CD14-positive monocyte (primary cell): ENCODE measurements at regions not wholly inside any gene's neighbourhood (a gene's known extent, or its start where the extent isn't known, plus 50 kb on each side); places are given as distances from the start of the nearest gene placed in this dataset.

ENCODE experiments used
- DNase-seq, 3 donors: peaks; one replicate each; pipeline ENCODE4 v3.0.0-alpha.2; 2011 to 2022
- H2AFZ ChIP-seq: 2 replicates; pipeline ENCODE4 v1.6.0; 2012; ENCODE audit warnings: mild to moderate bottlenecking, low read depth, low read length, inconsistent platforms; ENCODE audit not compliant: insufficient read depth, poor library complexity, severe bottlenecking
- H3K27ac ChIP-seq, 2 donors: 1 replicate in 1 of 2; 2 replicates in 1 of 2; pipeline ENCODE4 v1.5.1; 2012 to 2013; ENCODE audit warnings: low read length in 2 of 2, control low read depth in 1 of 2, inconsistent platforms in 1 of 2, low read depth in 1 of 2, mild to moderate bottlenecking in 1 of 2
- H3K27me3 ChIP-seq, 2 donors: one replicate each; pipeline versions ENCODE4 v1.6.0 to v1.6.1; 2011 to 2013; ENCODE audit warnings: low read length in 2 of 2; ENCODE audit not compliant: control insufficient read depth in 2 of 2, insufficient read depth in 2 of 2
- H3K36me3 ChIP-seq, 2 donors: replicated peaks in 1 of 2; 1 replicate in 1 of 2; 2 replicates in 1 of 2; pipeline versions ENCODE4 v1.5.1 to v1.6.1; 2012 to 2013; ENCODE audit warnings: low read length in 2 of 2, control low read depth in 1 of 2, inconsistent platforms in 1 of 2, mild to moderate bottlenecking in 1 of 2; ENCODE audit not compliant: insufficient read depth in 2 of 2, control insufficient read depth in 1 of 2
- H3K4me1 ChIP-seq, 2 donors: 1 replicate in 1 of 2; 2 replicates in 1 of 2; pipeline versions ENCODE4 v1.5.1 to v1.6.1; 2012 to 2013; ENCODE audit warnings: low read length in 2 of 2, control low read depth in 1 of 2, inconsistent platforms in 1 of 2, mild to moderate bottlenecking in 1 of 2, moderate library complexity in 1 of 2; ENCODE audit not compliant: insufficient read depth in 2 of 2, control insufficient read depth in 1 of 2
- H3K4me2 ChIP-seq: replicated peaks from 2 replicates; pipeline ENCODE3; 2012; ENCODE audit warnings: low read length, moderate library complexity, mild to moderate bottlenecking; ENCODE audit not compliant: poor library complexity, severe bottlenecking; ENCODE audit errors: extremely low read depth
- H3K4me3 ChIP-seq, 3 experiments: fragments of 200-600 bp in 1 of 3; sonication (generic) in 1 of 3; replicated peaks in 1 of 3; 1 replicate in 2 of 3; 2 replicates in 1 of 3; pipeline ENCODE4 v1.5.1; 2011 to 2013; ENCODE audit warnings: low read length in 3 of 3, mild to moderate bottlenecking in 3 of 3, control low read depth in 2 of 3, low read depth in 2 of 3, inconsistent platforms in 1 of 3, moderate library complexity in 1 of 3
- H3K79me2 ChIP-seq: 2 replicates; pipeline ENCODE4 v1.6.0; 2012; ENCODE audit warnings: mild to moderate bottlenecking, control low read depth, inconsistent platforms, low read length, moderate library complexity; ENCODE audit not compliant: insufficient read depth
- H3K9ac ChIP-seq: 2 replicates; pipeline ENCODE4 v1.6.0; 2017; ENCODE audit warnings: low read length, mild to moderate bottlenecking; ENCODE audit not compliant: insufficient read depth, poor library complexity, severe bottlenecking
- H3K9me3 ChIP-seq, 2 donors: replicated peaks in 1 of 2; 1 replicate in 1 of 2; 2 replicates in 1 of 2; pipeline versions ENCODE4 v1.5.1 to v1.6.1; 2012 to 2013; ENCODE audit warnings: low read length in 2 of 2, control low read depth in 1 of 2; ENCODE audit not compliant: control insufficient read depth in 1 of 2, insufficient read depth in 1 of 2
- H4K20me1 ChIP-seq: 2 replicates; pipeline ENCODE4 v1.6.0; 2012; ENCODE audit warnings: mild to moderate bottlenecking, low read length, control low read depth, moderate library complexity; ENCODE audit not compliant: insufficient read depth
- H3K27ac Mint-ChIP-seq, 7 donors: one replicate each; pipeline ENCODE4 v1.8.0; 2020; ENCODE audit warnings: mild to moderate bottlenecking in 7 of 7, mixed read lengths in 7 of 7, moderate library complexity in 6 of 7, inconsistent platforms in 2 of 7
- H3K27me3 Mint-ChIP-seq, 3 donors: one replicate each; pipeline ENCODE4 v1.8.0; 2021 to 2022; ENCODE audit warnings: low read depth in 3 of 3, mild to moderate bottlenecking in 3 of 3, mixed read lengths in 3 of 3, moderate library complexity in 3 of 3, inconsistent platforms in 1 of 3
- H3K36me3 Mint-ChIP-seq, 2 donors: one replicate each; pipeline ENCODE4 v1.8.0; 2020; ENCODE audit warnings: mixed read lengths in 2 of 2, inconsistent platforms in 1 of 2, mild to moderate bottlenecking in 1 of 2
- H3K4me1 Mint-ChIP-seq: one replicate; pipeline ENCODE4 v1.8.0; 2020; ENCODE audit warnings: mild to moderate bottlenecking, mixed read lengths
- H3K4me3 Mint-ChIP-seq, 2 donors: one replicate each; pipeline ENCODE4 v1.8.0; 2020; ENCODE audit warnings: mild to moderate bottlenecking in 2 of 2, mixed read lengths in 2 of 2, moderate library complexity in 1 of 2
- H3K9me3 Mint-ChIP-seq, 7 donors: one replicate each; pipeline ENCODE4 v1.8.0; 2020 to 2022; ENCODE audit warnings: mixed read lengths in 7 of 7, mild to moderate bottlenecking in 6 of 7, moderate library complexity in 6 of 7, inconsistent platforms in 2 of 7
- WGBS: methylation state at CpG from one replicate; pipeline ENCODE4 v1.1.5; 2013; ENCODE audit warnings: missing lambda C conversion rate; ENCODE audit not compliant: insufficient coverage; 5-methylcytosine and 5-hydroxymethylcytosine counted together
- intact Hi-C, 2 donors: fragments of 100-400 bp; cut with micrococcal nuclease; formaldehyde crosslinking; loops; one replicate each; pipeline versions ENCODE4 v1.15.0 to v1.15.1; 2023
- TF ChIP-seq, protein P1 (sequence below): fragments of 200-600 bp; IDR thresholded peaks from one replicate; pipeline ENCODE4 v1.8.0; 2022; ENCODE audit warnings: antibody characterized with exemption, mild to moderate bottlenecking

DNA sequence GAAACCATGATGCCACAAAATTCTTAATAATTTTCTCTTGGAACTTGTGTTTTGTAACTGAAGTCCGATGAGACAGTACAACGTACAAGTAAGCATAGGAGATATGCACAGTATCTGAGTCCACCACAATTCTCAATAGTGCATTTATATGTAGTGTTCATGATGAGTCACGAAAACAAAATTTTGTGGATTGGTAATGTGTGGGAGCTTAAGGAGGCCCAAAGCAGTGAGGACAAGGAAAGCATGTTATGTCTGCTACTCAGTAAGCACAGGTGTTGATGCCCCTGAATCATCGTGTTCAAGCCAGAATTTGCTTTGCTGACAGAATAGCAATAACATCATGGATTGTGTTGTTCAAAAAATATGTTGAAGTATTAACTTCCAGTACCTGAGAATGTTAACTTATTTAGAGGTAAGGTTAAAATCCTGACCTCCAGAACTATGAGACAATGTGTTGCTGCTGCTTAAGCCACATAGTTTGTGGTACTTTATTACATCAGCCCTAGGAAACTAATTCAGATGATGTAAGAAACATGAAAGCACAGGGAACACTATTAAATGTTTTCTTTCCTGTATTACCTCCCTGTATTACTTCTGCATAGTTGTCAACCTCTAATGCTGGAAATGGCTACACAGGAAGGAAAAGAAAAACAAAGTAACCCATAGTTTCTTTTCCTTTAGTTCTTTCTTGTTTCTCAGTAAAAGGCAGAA lies 201.3 kb downstream of the SLITRK6 start:
- no peak overlapping the region for H3K9ac ChIP-seq
- no peaks in the 10 kb centered on the region for H3K27me3 ChIP-seq
- Mint-ChIP-seq H3K9me3 (peaks cover 0 to 8% (median 2%) of the 10 kb centered on the region in 7 donors), H3K4me1 (no peaks in the 10 kb centered on the region), H3K27me3 (no peaks in the 10 kb centered on the region), H3K4me3 (no peak overlapping the region), H3K36me3 (no peaks in the 10 kb centered on the region), H3K27ac (no peak overlapping the region)
- TF ChIP-seq, protein P1, sequence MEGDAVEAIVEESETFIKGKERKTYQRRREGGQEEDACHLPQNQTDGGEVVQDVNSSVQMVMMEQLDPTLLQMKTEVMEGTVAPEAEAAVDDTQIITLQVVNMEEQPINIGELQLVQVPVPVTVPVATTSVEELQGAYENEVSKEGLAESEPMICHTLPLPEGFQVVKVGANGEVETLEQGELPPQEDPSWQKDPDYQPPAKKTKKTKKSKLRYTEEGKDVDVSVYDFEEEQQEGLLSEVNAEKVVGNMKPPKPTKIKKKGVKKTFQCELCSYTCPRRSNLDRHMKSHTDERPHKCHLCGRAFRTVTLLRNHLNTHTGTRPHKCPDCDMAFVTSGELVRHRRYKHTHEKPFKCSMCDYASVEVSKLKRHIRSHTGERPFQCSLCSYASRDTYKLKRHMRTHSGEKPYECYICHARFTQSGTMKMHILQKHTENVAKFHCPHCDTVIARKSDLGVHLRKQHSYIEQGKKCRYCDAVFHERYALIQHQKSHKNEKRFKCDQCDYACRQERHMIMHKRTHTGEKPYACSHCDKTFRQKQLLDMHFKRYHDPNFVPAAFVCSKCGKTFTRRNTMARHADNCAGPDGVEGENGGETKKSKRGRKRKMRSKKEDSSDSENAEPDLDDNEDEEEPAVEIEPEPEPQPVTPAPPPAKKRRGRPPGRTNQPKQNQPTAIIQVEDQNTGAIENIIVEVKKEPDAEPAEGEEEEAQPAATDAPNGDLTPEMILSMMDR: no peak
- no peak overlapping the region for H3K27ac ChIP-seq
- no peaks in the 10 kb centered on the region for H3K4me1 ChIP-seq
- DNase-seq: no peak
- no peaks in the 10 kb centered on the region for H4K20me1 ChIP-seq
- H3K4me3 ChIP-seq: no peak overlapping the region
- peaks cover 5 to 6% of the 10 kb centered on the region in 2 donors for H3K9me3 ChIP-seq
- no peak overlapping the region for H3K4me2 ChIP-seq
- WGBS: 60% methylated on average over 1 of the region's 4 CpGs
- no peak overlapping the region for H2AFZ ChIP-seq
- H3K79me2 ChIP-seq: no peaks in the 10 kb centered on the region
- H3K36me3 ChIP-seq: no peaks in the 10 kb centered on the region
- intact Hi-C loops: no loop called here

DNA sequence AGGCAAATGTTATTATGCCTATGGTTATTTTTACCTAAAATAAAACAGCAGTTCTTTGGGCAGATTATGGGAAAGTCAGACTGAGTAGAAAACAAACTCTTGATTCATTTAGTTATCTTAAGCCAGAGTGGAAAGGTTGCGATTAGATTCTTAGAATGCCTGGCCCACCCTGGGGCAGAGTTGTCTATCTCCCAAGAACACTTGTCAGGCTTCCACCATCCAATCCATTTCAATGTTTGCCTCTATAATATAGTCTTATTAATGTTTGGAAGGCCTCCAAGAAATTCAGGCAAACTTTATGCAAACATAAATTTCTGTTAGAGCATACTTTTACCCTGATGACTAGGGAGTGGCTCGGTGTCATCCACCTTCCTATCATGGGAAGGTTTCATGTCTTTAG lies 207.0 kb downstream of the SLITRK6 start:
- no CpG with 5 or more reads among the region's 2 CpGs for WGBS
- H3K27ac Mint-ChIP-seq: no peak overlapping the region
- TF ChIP-seq, protein P1: no peak
- Histone ChIP-seq H3K4me2 (no peak overlapping the region), H3K27ac (no peak overlapping the region), H4K20me1 (no peaks in the 10 kb centered on the region), H3K4me1 (no peaks in the 10 kb centered on the region), H3K79me2 (no peaks in the 10 kb centered on the region), H3K9ac (no peak overlapping the region), H3K4me3 (no peak overlapping the region), H3K36me3 (no peaks in the 10 kb centered on the region), H2AFZ (no peak overlapping the region), H3K9me3 (peaks cover 8 to 13% of the 10 kb centered on the region in 2 donors), H3K27me3 (no peaks in the 10 kb centered on the region)
- peaks cover 0 to 2% (median 0%) of the 10 kb centered on the region in 3 donors for H3K27me3 Mint-ChIP-seq
- no peaks in the 10 kb centered on the region for H3K4me1 Mint-ChIP-seq
- intact Hi-C loops: no loop called here
- no peak overlapping the region for H3K4me3 Mint-ChIP-seq
- no peaks in the 10 kb centered on the region for H3K36me3 Mint-ChIP-seq
- H3K9me3 Mint-ChIP-seq: peaks cover 0 to 22% (median 12%) of the 10 kb centered on the region in 7 donors
- DNase-seq: no peak
